Activated T-helper 2 cell treated with anti-CD3 and anti-CD28 coated beads, Interferon-gamma antibody, Interleukin-2, Interleukin-4, amounts not matched to agents 10 μg/mL and 5 μg/mL and 100 μg/mL, durations not matched to agents 14 hours and 24 hours and 36 hours (primary cell): ENCODE measurements at regions not wholly inside any gene's neighbourhood (a gene's known extent, or its start where the extent isn't known, plus 50 kb on each side); places are given as distances from the start of the nearest gene placed in this dataset.

Source experiments
- DNase-seq: peaks from one replicate; pipeline ENCODE4 v3.0.0; 2021; ENCODE audit warnings: low spot score
- H3K27ac Mint-ChIP-seq: one replicate; pipeline ENCODE4 v1.8.0; 2021; ENCODE audit warnings: mixed read lengths
- H3K27me3 Mint-ChIP-seq: one replicate; pipeline ENCODE4 v1.8.0; 2021; ENCODE audit warnings: low read depth, mixed read lengths
- H3K36me3 Mint-ChIP-seq: one replicate; pipeline ENCODE4 v1.8.0; 2021; ENCODE audit warnings: low read depth, mixed read lengths
- H3K4me1 Mint-ChIP-seq: one replicate; pipeline ENCODE4 v1.8.0; 2021; ENCODE audit warnings: low read depth, mixed read lengths
- H3K4me3 Mint-ChIP-seq: one replicate; pipeline ENCODE4 v1.8.0; 2021; ENCODE audit warnings: low read depth, mild to moderate bottlenecking, moderate library complexity, mixed read lengths
- H3K9me3 Mint-ChIP-seq: one replicate; pipeline ENCODE4 v1.8.0; 2021; ENCODE audit warnings: mixed read lengths
- intact Hi-C: fragments of 100-400 bp; cut with micrococcal nuclease; formaldehyde crosslinking; loops from one replicate; pipeline ENCODE4 v1.15.1; 2023

DNA sequence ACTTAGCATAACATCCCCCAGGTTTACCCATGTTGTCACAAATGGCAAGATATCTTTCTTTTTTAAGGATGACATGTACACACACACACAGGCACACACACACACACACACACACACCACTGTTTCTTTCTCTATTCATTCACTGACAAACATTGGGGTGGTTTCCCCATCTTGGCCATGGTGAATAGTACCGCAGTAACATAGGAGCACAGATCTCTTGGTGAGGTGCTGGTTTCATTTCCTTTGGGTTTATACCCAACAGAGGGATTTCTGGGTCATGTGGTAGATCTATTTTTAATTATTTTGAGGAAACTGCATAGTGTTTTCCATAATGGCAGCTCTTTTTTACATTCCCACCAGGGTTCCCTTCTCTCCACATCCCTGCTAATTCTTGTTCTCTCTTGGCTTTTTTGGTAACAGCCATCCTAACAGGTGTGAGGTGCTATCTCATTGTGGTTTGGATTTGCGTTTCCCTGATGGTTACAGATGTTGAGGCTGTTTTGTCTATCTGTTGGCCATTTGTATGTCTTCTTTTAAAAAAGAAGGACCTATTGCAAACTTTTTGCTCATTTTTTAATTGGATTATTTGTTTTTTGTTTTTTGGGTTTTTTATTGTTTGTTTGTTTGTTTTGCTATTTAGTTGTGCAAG is 251.7 kb upstream of the IRS2 start:
- no peaks in the 10 kb centered on the region for H3K27me3 Mint-ChIP-seq
- no peaks in the 10 kb centered on the region for H3K9me3 Mint-ChIP-seq
- no peak overlapping the region for H3K27ac Mint-ChIP-seq
- no peak overlapping the region for H3K4me3 Mint-ChIP-seq
- H3K36me3 Mint-ChIP-seq = no peaks in the 10 kb centered on the region
- H3K4me1 Mint-ChIP-seq = no peaks in the 10 kb centered on the region
- intact Hi-C loops = no loop called here
- no peak for DNase-seq

DNA sequence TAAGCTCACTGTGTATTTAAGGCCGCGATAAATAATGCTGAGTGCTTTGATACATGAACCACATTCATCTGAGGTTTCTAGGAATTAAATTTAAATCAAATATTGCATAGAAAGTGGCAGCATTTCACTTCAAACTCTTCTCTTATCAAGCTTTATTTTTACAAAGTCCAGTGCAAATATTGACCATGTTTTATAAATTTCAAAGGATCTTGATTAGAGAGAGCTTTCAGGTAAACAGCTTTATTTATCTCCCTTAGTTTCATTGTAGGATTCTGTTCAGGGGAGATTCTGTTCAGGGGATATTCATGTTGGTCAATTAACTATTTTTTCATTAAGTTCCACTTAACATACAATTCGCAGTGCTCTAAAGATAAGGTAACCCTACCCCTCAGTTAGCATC is 249.7 kb upstream of the IRS2 start:
- H3K9me3 Mint-ChIP-seq = no peaks in the 10 kb centered on the region
- intact Hi-C loops = no loop called here
- H3K4me1 Mint-ChIP-seq = no peaks in the 10 kb centered on the region
- no peak for DNase-seq
- H3K27me3 Mint-ChIP-seq = no peaks in the 10 kb centered on the region
- no peak overlapping the region for H3K4me3 Mint-ChIP-seq
- H3K36me3 Mint-ChIP-seq = no peaks in the 10 kb centered on the region
- H3K27ac Mint-ChIP-seq = no peak overlapping the region

DNA sequence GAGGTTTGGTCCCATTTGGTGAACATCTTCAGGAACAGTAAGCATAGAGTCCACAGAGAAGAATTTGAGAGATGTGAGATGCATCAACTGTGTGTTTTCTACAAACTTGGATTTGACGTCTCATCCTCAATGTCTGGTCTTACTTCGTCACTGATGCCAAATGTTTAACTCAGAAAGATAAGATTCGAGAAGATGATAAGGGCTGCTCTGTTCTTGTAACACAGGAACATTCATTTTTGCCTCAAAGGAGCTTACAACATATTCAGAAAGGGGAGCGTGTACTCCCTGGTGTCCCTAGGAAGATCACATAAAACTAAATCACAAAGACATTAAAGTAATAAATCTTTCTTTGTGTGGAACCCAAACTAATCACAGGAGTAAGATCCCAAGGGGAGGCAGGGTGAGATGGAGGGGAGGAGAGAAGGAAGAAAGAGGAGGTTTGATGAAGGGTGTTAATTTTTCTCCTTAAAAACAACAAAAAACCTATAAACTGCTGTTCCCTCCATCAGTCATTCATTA is 247.7 kb upstream of the IRS2 start:
- H3K27ac Mint-ChIP-seq = no peak overlapping the region
- no peaks in the 10 kb centered on the region for H3K36me3 Mint-ChIP-seq
- no peaks in the 10 kb centered on the region for H3K27me3 Mint-ChIP-seq
- H3K9me3 Mint-ChIP-seq = no peaks in the 10 kb centered on the region
- intact Hi-C loops = no loop called here
- H3K4me1 Mint-ChIP-seq = no peaks in the 10 kb centered on the region
- no peak for DNase-seq
- no peak overlapping the region for H3K4me3 Mint-ChIP-seq

DNA sequence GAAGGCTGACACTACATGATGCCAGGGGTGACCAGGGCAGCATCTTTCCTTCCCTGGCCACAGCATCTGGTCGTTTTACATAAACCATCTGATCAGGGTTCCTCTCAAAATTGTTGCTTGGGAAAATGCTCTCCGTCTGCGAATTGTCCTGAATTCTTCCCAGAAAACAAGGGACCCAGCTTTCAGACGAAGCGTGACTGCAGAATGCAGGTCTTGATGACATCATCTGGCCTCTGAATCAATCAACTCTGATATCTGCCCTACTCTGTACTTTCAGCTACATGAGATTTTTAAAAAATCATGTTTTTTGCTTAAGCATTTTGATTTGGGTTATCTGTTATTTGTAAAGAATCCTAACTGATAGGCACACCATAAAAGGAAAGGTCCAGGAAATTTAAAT is 246.6 kb upstream of the IRS2 start:
- H3K27ac Mint-ChIP-seq = no peak overlapping the region
- intact Hi-C loops = no loop called here
- no peaks in the 10 kb centered on the region for H3K27me3 Mint-ChIP-seq
- H3K9me3 Mint-ChIP-seq = no peaks in the 10 kb centered on the region
- no peaks in the 10 kb centered on the region for H3K4me1 Mint-ChIP-seq
- H3K36me3 Mint-ChIP-seq = no peaks in the 10 kb centered on the region
- DNase-seq = no peak
- H3K4me3 Mint-ChIP-seq = no peak overlapping the region

DNA sequence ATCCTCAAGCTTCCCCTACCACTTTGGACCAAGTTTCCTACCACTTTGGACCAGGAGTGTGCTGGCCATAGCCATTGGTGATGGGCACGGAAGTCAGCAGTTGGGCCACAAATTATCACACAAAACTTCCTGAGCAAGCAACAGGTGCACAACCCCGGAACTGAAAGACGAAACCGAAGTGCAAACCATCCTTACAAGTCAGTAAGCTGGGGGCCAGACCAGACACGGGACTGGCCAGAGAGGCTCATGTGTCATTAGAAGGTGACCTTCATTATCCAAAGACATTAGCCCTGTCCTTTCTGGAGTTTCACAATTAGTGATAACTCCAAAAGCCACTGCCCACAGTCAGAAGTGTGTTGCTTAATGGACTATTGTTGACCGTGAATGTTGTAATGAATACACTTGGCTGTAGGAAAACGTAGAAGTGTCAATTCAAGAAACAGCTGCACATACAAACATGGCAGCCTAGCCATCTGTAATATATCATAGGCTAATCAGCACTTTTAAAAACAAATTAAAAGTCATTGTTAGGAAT is 244.1 kb upstream of the IRS2 start:
- Mint-ChIP-seq H3K36me3 (no peaks in the 10 kb centered on the region), H3K9me3 (no peaks in the 10 kb centered on the region), H3K4me3 (no peak overlapping the region), H3K4me1 (no peaks in the 10 kb centered on the region), H3K27ac (no peak overlapping the region), H3K27me3 (no peaks in the 10 kb centered on the region)
- no peak for DNase-seq
- intact Hi-C loops = no loop called here

DNA sequence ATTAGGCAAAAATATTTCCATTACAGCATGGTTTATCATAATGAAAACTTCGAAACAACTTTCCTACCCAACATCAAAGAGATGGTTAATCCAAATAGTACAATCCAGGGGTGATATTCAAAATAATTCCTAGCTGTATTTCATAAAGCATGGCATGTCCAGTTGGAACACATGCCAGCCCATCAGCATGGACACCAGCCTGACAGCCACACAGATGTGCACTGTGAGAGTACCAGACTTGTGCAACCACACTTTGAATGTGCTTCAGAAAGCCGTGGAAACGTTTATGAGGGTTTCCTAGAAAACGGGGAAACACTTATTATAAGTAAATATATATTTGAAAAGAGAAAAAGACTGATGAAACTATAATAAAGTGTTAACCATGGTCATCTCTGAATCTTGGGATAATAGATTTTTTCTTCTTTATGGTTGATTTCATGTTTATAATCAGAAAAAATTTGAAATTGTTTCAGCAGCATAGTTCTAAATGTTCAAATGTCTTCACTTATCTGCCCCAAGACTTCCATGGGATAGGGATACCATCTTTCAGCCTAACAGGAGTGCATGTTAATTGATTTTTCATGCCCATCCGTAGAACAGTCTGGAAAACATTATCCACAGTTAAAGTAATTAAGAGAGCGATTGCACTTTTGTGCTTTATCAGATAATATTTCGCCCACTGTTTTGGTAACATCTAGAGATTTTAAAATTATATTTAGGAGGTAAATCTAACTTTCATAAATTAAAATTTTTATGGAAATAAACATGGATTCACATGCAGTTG is 242.6 kb upstream of the IRS2 start:
- H3K4me3 Mint-ChIP-seq = no peak overlapping the region
- H3K4me1 Mint-ChIP-seq = no peaks in the 10 kb centered on the region
- H3K27me3 Mint-ChIP-seq = no peaks in the 10 kb centered on the region

DNA sequence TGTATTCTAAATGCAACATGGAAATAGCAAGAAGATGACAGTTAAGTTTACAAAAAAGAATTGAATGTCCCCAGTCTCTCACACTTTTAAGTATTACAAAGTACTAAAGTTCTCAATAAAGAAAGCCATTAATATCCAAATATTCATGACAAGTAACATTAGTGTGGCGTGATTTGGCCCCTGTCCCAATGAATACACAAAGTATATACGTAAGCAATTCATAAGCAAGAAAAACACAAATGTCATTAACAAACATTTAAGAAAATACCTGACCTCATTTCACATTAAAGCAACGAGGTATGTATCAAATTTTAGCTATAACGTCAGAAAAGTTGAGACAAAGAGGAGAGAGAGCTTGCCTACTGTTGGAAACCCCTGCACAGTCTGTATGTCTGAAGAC is 241.9 kb upstream of the IRS2 start:
- Mint-ChIP-seq H3K27me3 (no peaks in the 10 kb centered on the region), H3K9me3 (no peaks in the 10 kb centered on the region), H3K36me3 (no peaks in the 10 kb centered on the region), H3K27ac (no peak overlapping the region), H3K4me3 (no peak overlapping the region), H3K4me1 (no peaks in the 10 kb centered on the region)
- intact Hi-C loops = no loop called here
- no peak for DNase-seq

More for the DNA sequence above, 242.6 kb upstream of the IRS2 start:
- H3K36me3 Mint-ChIP-seq = no peaks in the 10 kb centered on the region
- H3K27ac Mint-ChIP-seq = no peak overlapping the region
- no peaks in the 10 kb centered on the region for H3K9me3 Mint-ChIP-seq
- DNase-seq = no peak
- intact Hi-C loops = no loop called here

DNA sequence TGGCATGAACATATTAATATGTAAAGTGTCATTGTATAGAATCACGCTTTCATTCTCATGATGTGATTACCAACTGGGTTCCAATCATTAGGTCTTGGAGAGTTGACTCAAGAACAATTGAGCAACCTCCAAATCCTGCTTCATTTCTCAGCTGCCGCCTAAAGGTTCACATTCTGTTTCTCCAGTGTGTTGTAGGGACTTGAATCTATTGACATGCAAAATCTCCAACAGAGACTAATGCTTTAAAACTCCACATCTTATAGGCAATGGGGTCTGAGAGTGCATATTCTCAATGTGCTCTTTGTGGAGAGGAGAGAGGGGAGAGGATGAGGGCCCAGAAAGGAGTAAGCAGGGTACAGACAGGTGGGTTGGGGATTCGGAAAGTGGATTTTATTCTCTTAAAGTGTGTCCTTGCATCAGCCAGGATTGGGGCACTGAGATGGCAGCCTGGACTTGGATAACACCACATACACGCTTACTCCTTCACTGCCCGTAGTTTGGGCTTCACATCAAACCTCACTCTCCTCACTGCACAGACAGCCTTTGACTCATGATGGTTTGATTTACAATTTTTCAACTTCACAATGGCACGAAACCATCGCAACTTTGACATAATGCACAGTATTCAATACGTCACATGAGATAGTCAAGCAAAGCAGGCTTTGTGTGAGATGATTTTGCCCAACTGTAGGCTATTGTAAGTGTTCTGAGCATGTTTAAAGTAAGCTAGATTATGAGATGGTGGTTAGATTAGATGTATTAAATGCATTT is 241.3 kb upstream of the IRS2 start:
- Mint-ChIP-seq H3K9me3 (no peaks in the 10 kb centered on the region), H3K4me1 (no peaks in the 10 kb centered on the region), H3K27me3 (no peaks in the 10 kb centered on the region), H3K36me3 (no peaks in the 10 kb centered on the region), H3K27ac (no peak overlapping the region), H3K4me3 (no peak overlapping the region)
- DNase-seq = no peak
- intact Hi-C loops = no loop called here

DNA sequence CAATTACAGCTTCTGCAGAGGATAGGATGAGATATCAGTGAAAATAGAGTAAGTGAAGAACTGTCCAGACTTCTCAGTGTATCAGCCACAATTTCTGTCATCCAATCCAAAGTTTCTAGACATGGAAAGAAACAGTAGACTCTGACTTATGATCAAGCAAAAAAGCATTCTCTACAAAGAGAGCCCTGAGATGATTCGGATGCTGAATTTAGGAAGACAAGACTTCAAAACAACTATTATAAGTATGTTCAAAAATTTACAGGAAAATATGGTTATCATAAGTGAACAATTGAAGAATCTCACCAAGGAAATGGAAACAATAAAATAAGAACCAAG is 238.2 kb upstream of the IRS2 start:
- DNase-seq = no peak
- Mint-ChIP-seq H3K9me3 (no peaks in the 10 kb centered on the region), H3K36me3 (no peaks in the 10 kb centered on the region), H3K27me3 (no peaks in the 10 kb centered on the region), H3K4me1 (no peaks in the 10 kb centered on the region), H3K27ac (no peak overlapping the region), H3K4me3 (no peak overlapping the region)
- intact Hi-C loops = no loop called here

DNA sequence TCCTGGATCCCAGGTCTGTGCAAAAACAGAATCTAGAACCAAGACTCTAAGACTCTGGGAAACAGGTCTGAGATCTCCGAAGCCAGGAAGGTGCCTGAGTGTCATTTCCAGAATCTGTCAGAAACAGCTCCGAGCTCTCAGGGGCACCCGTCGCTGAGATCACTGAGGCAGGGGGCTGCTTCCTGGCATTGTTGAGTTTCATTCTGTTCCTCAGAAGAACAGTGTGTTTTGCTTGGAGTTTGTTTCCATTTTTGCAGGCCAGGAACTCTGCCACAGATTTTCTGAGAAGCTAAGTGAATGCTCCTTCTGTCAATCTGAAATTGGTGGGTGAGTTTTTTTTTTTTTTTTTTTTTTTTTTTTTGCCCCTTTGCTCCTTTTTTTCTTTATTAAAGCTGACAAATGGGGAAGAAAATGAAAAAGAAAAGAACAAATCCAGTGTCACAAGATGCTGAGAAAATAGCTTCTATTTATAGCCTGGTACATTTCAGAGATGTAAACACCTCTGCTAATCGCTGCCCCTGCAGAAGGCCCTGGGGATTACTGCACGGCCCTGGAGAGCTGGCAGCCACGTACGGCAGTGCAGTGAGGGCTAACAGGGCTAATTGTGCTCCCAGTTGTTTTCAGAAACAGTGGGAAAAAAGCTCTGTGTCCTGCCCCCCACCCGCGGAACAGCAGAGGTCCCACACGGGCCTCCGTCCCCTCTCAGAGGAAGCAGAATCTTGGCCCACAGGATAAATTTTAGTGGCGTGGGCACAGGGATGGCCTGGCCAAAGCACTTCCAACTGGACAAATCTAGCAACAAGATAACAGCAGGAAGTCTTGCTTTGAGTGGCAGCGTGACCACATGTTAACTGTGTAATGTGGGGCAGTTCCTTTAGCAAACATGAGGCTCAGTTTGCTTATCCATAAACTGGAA is 237.6 kb upstream of the IRS2 start:
- Mint-ChIP-seq H3K4me3 (no peak overlapping the region), H3K36me3 (no peaks in the 10 kb centered on the region), H3K9me3 (no peaks in the 10 kb centered on the region), H3K27ac (no peak overlapping the region), H3K27me3 (no peaks in the 10 kb centered on the region), H3K4me1 (no peaks in the 10 kb centered on the region)
- intact Hi-C loops = no loop called here
- no peak for DNase-seq

DNA sequence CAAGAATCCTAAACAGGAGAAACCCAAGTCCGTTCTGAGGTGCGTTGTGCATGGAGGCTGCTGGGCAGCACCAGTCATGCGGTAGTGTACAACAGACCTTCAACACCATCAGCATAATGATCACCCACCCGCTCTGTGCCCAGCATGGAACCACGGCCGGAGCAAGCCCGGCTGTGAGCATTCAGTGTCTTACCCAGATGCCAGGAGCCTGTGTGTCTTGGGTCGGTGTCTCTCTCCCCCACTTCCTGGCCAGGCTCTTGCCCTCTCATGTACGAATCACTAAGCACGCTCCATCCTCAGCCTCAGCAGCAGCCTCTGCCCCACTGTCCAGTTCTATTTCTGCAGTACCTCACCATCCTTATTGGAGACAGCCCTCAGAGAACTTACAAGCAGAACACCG is 231.6 kb upstream of the IRS2 start:
- Mint-ChIP-seq H3K4me1 (no peaks in the 10 kb centered on the region), H3K27ac (no peak overlapping the region), H3K36me3 (no peaks in the 10 kb centered on the region), H3K27me3 (no peaks in the 10 kb centered on the region), H3K9me3 (no peaks in the 10 kb centered on the region), H3K4me3 (no peak overlapping the region)
- intact Hi-C loops = no loop called here
- no peak for DNase-seq

DNA sequence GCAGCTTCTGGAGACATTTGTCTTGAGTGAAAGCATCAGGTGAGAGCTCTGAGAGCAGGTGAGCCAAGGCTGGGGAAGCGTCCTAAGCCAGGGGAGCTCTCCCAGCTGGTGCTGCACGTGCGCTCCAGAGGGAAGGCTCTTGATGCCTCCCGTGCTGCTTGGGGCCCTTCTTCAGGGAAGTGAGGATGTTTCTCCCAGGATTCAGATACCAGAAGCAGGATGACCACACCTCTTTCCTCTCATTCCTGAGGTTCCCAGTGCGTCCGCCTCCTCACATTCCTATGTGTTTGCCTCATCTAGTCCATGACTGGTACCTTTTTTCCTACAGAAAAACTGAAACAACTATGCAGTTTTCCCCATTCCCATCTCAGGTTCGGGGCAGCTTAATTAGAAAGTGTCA is 231.0 kb upstream of the IRS2 start:
- intact Hi-C loops = no loop called here
- Mint-ChIP-seq H3K36me3 (no peaks in the 10 kb centered on the region), H3K27ac (no peak overlapping the region), H3K4me1 (no peaks in the 10 kb centered on the region), H3K9me3 (no peaks in the 10 kb centered on the region), H3K27me3 (peaks cover 2% of the 10 kb centered on the region), H3K4me3 (no peak overlapping the region)
- DNase-seq = no peak
